ENCODE measurements at regions not wholly inside any gene's neighbourhood (a gene's known extent, or its start where the extent isn't known, plus 50 kb on each side); places are given as distances from the start of the nearest gene placed in this dataset.
"Not testable (repeated sequence)": the region's sequence is repeated elsewhere in the genome, so short reads cannot be mapped to it uniquely, and the experiment has no call there.

GRCh38 chr14:105931808-105932483 lies 405.6 kb downstream of the TMEM121 start:
- no peak for DNase-seq (ENCODE audit: low read depth)

- DNase-seq (ENCODE audit: low read depth), result no peak
Measured at GRCh38 chr14:105933238-105933637, 406.9 kb downstream of the TMEM121 start.

- no peak for DNase-seq (ENCODE audit: low read depth)
Measured at GRCh38 chr14:105935384-105935783, 409.0 kb downstream of the TMEM121 start.

DNA sequence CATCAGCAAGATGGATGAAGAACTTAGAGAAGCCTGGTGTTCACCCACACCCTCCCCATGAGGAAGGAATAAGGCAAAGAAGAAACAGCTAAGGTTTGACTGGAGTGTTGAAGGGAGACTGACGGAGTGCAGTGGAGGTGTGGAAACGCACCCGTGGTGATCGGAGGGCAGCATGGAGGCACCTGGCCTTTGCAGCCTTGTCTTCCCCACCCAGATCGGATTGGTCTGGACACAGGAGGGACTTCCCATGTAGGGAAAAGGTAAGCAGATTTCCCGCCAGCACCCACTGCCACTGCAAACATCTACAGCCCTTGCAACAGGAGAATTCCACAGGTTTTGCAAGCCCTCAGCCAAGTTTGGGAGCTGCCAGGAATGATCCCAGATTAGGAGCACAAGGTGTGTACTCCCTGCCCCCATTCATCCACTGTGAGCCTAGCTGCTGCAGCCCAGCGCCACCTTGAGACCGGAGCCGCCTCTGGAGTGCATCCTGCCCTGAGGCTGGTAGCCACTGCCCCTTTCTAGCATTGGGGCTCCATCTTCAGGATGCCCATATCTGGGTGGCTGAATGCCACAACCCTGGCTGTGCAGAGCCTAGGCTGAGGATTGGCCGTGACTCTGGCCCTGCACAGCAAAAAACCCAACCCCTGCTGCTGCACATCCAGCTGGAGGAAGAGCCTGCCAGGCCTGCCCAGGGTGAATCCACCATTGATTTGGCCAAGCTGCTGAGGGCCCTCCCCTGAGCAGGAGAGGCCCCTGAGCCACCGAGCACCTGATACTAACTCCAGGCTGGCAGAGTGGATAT lies 411.1 kb downstream of the TMEM121 start:
- DNase-seq (ENCODE audit: low read depth), result no peak

- DNase-seq (ENCODE audit: low read depth), result no peak
Measured at GRCh38 chr14:105938055-105938863, 411.9 kb downstream of the TMEM121 start.

DNA sequence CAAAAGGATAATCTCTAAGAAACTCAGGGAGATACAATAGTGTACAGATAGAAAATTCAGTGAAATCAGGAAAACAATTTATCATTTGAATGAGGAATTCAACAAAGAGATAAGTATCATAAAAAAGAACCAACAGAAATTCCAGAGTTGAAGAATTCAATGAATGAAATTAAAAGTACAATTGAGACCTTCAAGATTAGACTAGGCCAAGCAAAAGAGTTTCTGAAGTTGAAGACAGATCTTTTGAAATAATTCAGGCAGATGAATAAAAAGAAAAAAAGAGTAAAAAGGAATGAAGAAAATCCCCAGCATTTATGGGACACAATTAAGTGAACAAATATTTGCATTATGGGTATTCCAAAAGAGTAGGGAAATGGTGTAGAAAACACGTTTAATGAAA lies 412.6 kb downstream of the TMEM121 start:
- DNase-seq (ENCODE audit: low read depth), result no peak

GRCh38 chr14:105939810-105940508 lies 413.6 kb downstream of the TMEM121 start:
- no peak for DNase-seq (ENCODE audit: low read depth)

DNA sequence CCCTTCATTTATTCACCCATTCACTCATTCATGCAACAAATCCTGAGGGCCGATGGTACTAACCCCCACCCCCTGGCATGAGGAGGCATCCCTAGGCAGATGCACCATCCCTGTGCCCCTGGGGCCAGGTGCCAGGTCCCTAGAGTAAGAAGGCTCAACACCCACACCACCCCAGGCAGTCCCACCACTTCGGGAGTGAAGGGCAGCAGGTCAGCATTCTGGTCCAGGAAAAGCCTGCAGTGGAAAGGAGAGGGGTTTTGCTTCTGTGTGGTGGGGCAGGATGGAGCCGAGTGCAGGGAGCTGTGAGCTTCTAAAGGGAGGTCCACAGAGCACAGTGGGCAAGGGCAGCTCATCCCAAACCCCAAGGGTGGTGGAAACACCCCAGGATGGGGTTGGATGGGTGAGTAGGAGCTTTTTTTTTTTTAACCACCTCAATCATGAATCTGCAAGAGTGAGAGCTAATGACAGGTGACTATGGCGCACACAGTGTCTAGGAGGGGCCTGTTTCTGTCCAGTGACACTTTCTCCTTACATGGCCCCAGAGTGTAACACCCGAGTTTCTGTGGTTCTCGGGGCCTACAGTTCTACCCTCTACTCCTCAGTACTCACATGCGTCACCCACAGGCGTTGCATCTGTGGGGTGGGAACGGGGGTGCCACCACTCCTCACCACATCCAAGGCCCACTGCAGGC lies 414.3 kb downstream of the TMEM121 start:
- DNase-seq (ENCODE audit: low read depth), result no peak

DNA sequence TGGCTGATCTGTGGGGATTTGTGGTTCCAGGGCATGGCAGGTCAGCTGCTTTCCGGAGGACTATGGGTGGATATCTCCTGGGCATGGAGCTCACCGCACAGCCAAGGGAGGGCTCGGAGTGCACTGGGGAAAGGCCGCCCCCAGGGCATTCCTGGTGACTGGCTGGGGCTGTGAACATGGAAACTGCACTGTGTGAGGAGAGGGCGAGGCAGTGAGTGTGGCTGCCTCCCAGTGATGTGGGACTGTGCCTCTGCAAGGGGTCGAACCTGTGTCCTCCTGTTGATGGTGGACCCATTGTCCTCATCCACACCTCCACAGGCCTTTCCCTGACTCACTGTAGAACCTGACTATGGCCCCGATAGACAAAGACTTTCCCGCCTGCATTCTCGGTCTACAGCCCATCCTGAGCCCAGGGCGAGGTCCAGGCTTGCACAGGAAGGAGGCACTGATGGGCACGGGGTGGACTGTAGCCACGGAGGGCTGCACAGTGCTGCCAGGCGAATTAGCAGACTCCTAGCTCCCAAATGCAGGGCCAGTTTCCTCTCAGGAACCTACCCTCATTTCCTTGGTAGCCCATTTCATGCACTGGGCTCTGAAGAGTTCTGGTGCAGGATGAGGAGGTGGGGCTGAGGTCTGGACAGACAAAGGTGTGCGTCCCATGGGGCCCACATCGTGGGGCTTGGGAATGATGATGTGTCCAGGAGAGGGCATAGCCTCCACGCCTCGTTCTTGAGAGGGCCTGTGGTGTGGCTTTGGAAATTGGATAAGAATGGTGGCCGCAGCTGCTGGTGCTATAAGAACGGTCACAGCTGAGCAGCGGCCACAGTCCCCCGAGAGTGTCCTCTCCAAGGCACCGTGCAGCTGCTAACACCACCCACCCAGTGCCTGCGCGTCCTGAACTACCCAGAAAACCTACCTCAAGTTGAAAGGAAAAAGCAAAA lies 415.1 kb downstream of the TMEM121 start:
- no peak for DNase-seq (ENCODE audit: low read depth)

DNA sequence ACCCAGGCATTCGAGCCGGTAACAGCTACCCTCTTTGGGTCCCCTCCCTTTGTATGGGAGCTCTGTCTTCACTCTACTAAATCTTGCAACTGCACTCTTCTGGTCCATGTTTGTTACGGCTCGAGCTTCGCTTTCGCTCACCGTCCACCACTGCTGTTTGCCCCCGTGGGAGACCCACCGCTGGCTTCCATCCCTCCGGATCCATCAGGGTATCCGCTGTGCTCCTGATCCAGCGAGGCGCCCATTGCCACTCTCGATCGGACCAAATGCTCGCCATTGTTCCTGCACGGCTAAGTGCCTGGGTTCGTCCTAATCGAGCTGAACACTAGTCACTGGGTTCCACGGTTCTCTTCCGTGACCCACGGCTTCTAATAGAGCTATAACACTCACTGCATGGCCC lies 416.3 kb downstream of the TMEM121 start:
- not testable (repeated sequence) for DNase-seq (ENCODE audit: low read depth)

- no peak for DNase-seq (ENCODE audit: low read depth)
Measured at GRCh38 chr14:105943973-105944602, 417.7 kb downstream of the TMEM121 start.

DNA sequence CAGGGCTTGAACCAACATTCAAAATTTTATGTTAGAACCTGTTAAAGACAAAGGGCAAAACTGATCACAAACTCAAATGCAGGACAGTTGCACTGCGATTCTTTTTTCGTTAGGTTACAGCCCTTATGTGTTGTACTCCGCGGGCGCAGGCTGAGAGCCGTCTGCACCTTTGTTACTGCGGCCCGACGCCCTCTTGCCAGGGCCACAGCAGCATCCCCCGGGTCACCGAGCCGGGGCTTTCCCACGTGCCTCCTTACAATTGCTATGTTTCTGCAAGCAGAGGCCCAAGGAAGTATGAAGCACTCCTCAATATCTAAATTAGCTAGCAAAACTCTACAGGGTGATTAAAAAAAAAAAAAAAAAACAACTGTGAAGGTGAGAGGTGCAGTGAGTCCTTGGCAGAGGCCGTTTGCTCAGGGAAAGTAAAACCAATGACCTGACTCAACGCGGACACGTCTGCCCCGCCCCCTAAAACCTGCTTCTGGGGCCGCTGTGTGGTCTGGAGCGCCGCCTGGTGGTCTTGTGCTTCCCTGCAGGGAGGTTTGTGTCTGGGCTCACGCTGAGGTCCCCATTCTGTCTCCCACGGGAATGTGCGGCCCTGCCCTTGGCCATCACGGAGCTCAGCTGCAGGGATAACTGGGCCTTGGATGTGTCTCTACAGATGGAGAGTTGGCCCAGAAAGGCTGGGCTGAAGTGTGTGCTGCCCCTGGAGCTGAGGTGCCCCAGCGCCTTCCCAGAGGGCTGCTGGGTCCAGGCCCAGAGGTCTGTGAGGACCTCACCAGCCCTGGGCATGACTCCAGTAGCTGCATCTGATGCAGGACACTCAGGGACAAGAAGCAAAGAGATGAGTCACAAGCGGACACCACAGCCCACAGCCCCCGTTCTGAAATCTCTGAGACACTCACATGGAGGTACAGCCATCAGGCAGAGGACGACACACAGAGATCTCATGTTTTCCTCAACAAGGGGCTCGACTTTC lies 418.5 kb downstream of the TMEM121 start:
- peak; percentile 58 for DNase-seq (ENCODE audit: low read depth)

GRCh38 chr14:105945896-105946295 lies 419.5 kb downstream of the TMEM121 start:
- DNase-seq (ENCODE audit: low read depth), result peak; percentile 9

- no peak for DNase-seq (ENCODE audit: low read depth)
Measured at GRCh38 chr14:105947599-105947998, 421.2 kb downstream of the TMEM121 start.

DNA sequence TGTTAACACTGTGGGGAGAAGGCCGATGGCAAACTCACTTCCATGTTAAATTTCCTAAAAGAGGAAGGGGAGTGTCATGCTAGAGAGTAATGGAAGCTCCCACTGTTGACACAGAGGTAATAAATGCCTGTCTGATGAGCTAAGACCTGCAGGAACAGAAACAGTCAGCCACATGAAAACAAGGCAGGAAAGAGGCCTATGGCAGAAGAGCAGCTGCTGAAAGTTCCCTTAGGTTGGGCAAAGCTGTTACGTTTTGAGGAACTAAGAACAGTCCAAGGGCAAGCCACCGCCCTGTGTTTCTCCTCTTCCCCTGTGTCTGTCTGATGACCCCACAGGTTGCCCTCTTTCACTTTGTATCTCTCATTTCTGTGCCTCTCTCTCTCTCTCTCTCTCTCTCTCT lies 422.6 kb downstream of the TMEM121 start:
- not testable (repeated sequence) for DNase-seq (ENCODE audit: low read depth)

DNA sequence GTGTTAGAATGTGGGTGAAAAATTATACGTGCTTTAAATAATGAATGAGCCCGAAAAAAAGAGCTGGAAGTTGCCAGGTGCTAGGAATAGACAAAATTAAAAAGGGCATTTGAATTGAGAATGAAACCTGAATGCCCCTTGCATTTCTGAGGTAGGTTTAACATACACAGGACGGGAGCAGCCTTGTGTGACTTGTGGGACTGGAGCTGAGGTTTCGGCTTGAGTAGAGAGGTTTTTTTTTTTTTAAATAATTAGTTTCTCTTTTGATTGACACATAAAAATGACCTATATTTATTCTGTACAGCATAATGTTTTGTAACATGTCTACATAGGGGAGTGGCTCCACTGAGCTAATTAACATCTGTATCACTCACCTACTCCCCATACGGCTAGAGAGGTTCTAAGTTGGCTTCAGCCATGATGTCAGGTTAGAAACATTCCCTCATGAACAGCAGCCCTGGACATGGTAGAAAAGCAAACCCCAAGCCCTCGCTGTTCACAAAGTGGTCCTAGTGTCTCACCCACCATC lies 424.0 kb downstream of the TMEM121 start:
- not testable (repeated sequence) for DNase-seq (ENCODE audit: low read depth)

GRCh38 chr14:105951399-105951798 lies 425.0 kb downstream of the TMEM121 start:
- DNase-seq (ENCODE audit: low read depth), result no peak

- no peak for DNase-seq (ENCODE audit: low read depth)
Measured at GRCh38 chr14:105952222-105952621, 425.8 kb downstream of the TMEM121 start.
